HG02610 (cell line): ENCODE measurements at regions not wholly inside any gene's neighbourhood (a gene's known extent, or its start where the extent isn't known, plus 50 kb on each side); places are given as distances from the start of the nearest gene placed in this dataset.

Experiments used
- ATAC-seq: cut with Tn5 transposase; IDR thresholded peaks from one replicate; pipeline ENCODE4 v1.9.1; 2021; ENCODE audit warnings: mild to moderate bottlenecking, moderate library complexity; ENCODE audit not compliant: unreplicated experiment

DNA sequence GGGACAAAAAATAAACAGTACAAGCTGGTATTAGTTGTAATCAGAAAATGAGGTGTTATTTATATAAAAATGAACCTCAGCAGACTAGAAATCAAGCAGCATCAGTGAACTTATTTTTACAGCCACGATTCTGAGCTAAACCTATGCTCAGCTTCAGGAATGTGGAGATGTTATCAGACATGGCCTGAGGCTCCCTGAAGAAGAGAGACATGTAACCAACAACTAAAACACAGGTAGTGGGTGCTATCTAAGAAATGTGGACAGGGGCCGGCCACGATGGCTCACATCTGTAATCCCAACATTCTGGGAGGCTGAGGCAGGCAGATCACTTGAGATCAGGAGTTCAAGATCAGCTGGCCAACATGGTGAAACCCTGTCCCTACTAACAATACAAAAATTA, 534.3 kb downstream of the VRK1 start:
- ATAC-seq, result no peak

DNA sequence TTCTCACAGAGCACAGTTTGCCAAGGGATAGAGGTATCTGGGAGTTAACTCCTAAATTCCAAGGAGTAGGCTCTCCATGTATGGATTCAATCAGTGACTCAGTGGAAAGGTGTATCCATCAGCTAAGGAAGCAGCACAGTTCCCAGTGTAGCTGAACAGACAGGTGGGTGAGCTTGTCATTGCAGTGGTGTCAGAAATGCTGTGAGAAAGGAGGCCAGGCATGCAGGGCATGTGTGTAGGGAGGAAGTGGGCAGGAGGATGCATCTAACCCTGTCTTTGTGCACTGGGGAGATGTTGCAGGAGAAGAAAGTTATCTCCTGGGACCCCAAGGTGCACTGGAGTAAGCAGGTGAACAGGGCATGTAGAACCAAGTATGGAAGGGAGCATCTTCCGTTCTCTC, 539.0 kb downstream of the VRK1 start:
- ATAC-seq, result no peak

DNA sequence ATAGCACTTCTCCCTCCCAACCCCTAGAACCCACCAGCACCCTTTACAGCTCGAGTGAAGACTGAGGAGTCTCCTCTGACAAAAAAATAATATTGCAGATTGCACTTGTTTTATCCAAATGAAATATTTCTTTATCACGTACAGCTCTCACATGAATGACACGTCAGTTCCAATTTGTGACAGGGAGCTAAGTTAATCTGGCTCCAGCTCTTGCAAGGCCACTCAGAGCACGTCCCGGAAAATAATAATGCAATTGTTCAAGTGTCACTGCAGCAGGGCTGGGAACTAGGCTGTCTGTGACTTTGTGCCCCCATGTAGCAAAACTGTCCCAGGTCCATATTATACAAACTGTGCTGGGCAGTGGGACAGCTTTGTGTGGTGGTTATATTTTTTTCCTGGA, 539.6 kb downstream of the VRK1 start:
- ATAC-seq, result no peak

DNA sequence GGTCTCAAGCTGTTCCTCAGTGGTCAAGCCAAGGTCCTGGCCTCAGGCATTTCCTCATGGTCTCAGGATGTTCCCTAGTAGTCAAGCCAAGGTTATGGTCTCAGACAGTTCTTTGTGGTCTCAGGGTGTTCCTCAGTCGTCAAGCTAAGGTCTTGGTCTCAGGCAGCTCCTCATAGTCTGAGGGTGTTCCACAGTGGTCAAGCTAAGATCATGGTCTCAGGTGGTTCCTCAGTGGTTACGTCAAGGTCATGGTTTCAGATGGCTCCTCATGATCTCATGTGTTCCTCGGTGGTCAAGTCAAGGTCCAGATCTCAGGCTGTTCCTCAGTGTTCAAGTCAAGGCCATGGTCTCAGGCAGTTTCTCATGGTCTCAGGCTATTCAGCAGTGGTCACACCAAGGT, 540.1 kb downstream of the VRK1 start:
- no peak for ATAC-seq

DNA sequence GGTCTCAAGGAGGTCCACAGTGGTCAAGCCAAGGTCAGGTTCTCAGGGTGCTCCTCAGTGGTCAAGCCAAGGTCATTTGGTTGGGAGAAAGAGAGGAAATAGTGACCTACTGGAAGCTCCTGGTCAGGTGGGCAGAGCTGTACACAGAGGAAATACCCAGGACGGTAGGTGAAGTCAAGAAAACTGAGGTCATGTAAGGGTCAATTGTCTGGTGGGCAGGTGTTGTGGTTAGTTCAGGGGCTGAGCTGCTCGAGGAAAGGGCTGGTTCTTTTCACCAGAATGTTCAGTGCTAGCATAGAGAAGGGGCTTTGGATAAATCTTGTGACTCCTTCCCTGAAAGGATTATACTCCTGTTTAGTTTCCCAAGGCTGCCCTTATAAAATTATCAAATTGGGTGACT, 540.5 kb downstream of the VRK1 start:
- ATAC-seq, result no peak

DNA sequence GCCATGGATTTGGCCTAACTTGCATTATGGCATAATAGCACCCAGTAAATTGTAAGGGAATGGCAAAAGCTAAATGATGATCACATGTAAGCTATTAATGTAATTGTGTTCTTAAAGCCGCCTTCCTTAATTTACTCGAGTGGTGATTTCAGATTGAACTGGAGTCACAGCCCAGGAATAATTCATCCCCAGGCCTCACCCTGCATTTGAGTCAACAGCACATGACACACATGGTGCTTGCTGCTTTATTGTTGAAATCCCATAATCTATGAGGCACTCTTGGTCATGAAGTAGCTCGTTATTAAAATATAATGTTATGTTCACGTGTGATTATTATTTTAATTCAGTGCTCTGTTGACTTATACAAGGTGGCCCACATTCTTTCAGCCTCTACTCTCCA, 547.5 kb downstream of the VRK1 start:
- no peak for ATAC-seq

DNA sequence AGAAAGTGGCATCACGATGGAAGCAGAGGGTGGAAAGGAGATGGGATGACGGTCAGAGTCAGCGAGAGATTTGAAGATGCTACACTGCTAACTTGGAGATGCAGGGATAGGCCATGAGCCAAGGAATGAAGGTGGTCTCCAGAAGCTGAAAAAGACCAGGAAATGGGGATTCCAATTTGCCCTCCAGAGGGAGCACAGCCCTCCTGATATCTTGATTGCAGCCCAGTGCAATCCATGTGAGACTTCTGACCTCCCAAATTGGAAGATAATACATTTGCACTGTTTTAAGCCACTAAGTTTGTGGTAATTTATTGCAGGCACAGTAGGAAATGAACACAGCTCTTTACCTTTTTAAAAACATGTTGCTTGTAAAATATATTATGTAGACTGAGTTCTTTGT, 549.5 kb downstream of the VRK1 start:
- no peak for ATAC-seq

DNA sequence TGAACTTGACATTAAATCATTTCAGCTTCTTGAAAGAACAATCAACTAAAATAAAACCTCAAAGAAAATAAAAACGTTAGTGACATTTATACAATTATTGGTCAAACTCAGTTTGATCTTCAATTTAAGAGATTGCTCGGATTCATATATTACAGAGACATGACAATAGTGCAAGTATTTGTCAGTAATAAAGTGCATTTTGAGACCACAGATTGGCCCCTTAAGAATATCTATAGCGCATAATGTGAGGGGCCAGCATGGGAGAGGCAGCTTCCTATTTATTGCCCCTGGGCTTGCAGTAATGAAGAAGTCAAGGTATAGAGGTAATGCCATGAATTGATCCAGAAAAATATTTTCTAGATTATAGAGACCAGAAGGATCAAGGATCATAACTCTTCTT, 552.3 kb downstream of the VRK1 start:
- ATAC-seq, result no peak

DNA sequence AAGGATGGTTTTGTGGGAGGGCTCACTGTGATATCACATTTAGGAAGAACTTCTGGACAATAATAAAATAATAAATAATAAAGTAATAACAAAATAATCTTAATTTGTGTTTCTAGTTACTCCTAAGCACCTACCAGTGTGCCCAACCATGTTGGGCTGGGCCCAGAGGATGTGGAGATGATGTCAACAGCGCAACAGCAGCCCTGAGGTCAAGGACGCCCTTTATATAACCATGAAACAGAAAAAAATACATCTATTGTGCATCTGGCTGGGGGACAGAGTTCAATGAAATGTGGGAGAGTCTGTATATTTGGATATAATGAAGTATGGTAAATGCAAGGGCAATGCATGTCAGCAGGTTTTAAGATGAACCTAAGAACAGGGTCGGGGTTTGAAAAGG, 552.8 kb downstream of the VRK1 start:
- ATAC-seq, result no peak

DNA sequence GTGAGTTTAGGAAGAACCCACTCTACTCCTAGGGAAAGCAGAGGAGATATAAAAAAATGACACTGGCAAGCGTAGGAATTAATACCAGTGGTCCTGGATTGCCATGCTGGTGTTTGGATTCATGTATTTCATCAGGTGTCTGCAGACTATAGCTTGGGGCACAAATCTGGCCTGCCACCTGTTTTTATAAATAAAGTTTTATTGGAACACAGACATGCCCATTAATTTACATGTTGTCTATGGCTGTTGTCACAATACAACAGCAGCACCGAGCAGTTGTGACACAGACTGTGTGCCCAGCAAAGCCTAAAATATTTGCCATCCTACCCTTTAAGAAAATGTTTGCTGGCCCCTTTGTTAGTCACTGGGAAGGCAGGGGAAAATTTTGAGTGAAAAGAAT, 553.2 kb downstream of the VRK1 start:
- no peak for ATAC-seq

DNA sequence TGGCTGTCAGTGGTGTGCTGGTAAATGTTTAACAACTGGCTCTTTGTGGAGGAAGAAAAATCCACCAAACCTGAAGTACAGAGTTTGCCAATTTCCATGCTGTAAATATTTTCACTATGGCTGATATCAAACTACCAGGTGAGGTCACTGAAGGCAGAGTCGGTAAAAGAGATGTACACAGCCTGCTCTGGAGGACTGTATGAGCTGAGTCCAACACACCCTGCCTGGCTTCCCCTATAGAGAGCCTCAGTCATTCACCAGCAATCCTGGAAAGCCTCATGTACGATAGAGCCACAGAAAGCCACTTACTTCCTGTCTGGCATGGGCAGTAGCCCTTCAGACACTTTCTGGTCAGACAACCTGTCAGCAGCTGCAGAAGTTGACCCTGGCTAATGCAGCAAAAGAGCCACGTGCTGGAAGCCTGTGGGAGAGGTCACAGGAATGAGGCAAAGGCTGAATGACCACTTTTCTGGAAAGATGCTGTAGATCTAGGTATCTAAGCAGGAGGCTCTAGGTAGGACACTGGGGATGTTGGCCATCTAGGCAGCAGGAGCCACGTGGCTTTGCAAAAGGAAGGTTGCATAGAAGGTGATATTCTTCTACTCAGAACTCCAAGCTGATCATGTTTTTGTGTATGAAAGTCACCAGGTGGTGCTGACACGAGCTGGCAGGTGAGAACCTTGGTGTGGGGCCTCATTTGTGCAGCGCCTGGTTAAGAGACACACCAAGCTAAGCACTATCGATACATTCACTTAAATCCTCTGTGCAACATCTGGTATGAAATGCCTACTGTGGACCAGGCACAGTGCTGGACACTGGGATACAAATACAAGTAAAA, 553.9 kb downstream of the VRK1 start:
- ATAC-seq, result no peak

DNA sequence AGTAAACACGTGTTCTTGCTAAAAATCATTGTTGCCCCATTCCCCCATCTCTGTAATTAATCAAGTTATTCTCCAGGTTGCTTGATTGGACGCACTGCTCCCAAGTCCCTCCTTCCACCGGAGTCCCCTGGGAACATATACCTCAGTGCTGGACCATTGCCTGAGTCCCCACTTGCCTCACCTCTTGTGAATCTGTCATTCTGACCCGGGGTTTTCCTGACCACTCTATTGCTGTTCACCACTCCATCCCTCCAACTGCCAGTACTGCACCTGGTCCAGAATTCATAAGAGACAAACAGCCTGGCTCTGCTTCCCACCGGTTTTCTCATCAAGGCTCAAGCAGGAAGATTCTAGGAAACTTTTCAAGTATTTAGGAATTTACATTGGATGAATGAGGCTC, 555.9 kb downstream of the VRK1 start:
- no peak for ATAC-seq

DNA sequence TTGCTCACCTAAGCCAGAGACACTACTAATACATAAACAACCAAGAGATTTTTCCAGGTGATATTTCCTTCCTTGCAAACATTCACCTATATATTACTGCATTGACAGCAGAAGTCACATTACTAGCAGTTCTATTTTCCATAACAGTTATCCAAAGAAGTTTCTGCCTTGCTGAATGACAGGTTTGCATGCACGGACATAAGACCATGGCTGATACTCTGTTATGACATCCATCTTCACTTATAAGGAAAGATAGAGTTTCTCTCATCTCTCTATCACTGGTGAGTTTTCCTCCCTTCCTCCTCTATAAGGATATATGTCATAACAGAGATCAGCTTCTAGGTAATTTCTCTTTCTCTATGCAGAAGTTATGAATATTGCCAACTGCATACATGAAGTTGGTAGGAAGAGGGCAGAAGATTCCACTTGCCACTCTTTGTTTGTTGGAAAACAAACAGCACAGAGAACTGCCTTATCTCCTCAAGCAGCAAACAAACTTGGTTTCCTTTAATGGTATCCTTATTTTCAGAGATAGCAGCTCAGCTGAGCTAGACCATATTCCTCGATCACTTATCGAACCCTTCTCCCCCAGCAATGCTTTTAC, 557.0 kb downstream of the VRK1 start:
- no peak for ATAC-seq

DNA sequence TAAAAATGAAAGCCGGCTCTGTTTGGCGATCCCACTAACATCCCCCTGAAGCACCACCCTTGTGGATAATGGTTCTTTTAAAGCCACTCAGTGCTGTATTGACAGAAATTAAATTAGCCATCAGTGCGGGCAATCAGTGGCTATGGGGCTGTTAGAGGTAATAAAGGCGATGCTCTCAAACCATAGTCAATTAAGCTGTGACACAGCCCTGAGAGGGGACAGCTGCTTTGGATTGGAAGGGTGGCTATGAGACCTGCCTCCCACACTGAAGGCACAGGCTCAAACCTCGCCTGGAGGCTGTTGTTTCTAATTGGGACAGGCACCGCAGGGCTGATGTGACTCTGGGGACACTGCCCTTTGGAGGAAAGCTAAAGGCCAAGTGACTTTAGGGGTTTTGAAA, 562.2 kb downstream of the VRK1 start:
- ATAC-seq, result no peak

DNA sequence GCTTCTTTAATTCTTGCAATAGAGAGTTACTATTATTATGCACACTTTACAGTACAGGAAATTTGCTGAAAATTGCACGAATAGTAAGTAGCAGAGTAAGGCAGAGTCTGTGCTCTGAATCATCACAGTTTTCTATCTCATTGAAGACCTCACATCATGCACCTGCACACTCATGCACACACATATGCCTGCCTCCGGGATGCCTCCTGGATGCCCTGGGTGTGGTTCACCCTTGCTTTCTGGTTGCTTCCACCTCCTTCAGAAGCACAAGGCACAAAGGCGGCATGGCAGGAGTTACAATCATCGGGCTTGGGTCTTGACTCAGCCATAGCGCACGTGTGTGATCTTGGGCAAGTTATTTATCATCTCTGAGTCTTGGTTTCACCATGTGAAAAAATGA, 564.0 kb downstream of the VRK1 start:
- ATAC-seq, result no peak

DNA sequence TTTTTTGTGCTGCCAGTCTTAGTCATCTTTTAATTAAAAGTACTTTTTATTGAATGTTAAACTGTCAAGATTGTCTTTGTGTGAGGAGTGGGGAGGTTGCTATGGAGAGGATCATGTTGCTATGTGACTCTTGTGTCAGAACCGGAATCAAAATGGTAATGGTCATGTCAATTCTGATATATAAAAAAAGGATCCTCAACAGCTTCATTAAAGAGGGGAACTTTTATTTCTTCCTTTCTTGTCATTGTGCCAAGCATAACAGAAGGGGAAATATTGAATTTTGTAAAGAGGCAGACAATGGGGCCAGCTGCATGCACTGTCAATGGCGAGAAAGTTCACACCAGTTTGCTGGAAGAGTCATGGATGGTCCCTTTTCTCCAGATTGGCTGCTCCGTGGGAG, 564.8 kb downstream of the VRK1 start:
- no peak for ATAC-seq

DNA sequence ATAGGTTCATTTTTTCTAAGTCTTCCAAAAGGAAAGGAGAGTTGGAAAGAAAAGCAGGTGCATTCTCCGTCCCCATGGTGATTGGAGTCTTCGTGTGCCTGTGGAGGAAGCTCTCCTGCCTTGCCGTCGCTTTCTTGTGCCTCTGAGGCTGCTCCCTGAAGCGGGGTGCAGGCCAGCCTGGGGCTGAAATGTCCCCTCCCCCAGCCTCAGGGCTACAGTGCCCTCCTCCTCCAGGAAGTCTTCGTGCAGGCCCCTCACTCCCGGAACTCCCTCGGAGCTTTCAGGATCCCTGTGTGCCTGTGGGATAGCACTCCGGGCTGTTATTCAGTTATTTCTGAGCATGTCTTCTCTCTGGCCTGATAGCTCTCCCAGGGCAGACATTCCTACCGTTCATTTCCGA, 569.2 kb downstream of the VRK1 start:
- ATAC-seq, result no peak

DNA sequence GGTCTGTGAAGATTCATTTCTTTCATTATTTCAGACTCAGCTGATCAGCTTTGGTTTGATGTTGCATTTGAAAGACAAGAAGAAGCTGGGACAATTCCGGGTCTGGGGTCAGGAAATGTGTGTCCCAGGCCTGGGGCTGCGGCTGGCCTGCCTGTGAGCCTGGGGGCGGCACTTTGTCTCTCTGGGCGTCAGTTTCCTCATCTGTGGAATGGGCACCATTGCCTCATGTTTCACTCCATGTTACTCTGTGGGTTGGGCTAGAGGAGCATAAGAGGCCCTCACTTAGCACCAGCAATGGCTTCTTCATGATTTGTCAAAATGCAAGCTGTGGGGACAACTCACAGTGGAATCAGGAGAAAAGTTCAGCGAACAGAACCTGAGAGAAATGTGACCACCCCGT, 570.1 kb downstream of the VRK1 start:
- no peak for ATAC-seq

DNA sequence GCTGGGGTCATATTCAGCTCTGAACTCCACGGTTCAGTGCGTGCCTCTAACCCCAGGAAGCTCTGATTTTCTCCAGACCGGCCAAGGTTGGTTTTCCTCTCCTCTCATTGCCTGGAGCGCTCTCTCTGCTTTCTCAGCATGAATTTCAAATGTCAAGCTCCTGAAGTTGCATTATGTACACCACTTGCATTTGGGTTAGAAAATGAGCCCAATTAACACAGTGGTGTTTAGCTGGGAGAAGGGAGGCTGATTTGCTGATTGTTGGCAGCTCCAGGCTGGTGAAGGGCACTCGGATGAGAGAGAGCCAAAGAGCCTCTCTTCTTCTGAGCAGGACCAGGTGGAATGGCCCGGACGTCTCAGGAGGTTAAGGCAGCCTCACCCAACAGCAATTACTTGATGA, 570.9 kb downstream of the VRK1 start:
- ATAC-seq, result no peak

DNA sequence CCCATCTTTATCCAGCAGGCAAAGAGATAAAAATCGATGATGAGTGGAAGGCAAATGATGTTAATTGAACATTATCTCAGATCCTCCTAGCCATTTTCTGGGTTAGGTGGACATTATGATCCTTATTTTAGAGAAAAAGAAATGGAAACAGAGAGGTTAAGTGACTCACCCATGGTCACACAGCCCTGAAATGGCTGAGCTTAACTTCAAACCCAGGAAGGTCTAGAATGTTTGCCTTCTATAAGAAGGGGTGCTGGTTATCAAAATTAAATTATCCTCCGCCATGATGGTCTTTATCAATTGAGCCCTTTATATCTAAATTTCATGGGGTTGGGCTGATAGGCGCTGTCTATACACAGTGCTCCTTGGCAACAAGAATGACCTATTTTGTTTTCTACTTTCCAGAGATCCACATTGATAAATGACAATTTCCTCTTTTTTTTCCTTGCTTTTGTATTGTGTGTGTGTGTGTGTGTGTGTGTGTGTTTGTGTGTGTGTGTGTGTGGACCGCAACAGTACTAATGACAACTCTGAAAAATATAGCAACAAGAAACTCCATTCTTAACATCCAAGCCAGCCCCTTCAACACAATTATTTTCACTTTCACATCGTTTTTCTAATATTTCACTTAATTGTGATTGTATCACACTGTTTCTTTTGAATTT, 571.9 kb downstream of the VRK1 start:
- ATAC-seq, result no peak

DNA sequence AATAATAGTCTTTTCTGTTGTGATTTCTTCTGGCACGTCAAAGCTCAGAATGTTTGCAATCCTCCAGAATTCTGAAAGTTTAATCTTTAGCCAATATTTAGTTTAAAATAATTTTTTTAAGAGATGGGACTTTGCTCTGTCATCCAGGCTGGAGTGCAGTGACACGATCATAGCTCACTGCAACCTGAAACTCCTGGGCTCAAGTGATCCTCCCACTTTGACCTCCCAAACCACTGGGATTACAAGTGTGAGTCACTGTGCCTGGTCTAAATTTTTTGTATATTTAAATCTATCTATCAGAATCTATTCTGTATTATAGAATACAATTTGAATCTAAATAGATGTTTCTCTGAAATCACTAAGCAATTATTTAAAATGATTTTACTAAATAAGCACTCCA, 572.7 kb downstream of the VRK1 start:
- ATAC-seq, result no peak

DNA sequence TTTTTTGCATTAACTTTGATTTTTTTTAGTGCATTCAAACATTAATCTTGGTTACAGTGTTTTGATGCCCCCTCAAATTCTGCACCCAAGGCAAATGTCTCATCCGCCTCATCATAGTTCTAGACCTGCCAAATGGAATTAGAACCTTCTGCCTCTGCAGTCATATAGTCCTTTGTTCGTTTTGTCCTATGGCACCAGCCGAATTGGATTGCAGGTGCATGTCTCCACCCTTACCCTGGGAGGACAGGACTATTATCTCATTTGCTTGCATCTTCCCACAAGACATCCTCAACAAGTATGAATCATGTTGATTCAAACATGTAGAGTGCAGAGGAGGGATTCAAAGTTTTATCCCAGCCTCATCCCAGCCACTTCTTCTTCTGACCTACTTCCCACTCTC, 579.1 kb downstream of the VRK1 start:
- no peak for ATAC-seq
